ENCODE measurements at regions not wholly inside any gene's neighbourhood (a gene's known extent, or its start where the extent isn't known, plus 50 kb on each side); places are given as distances from the start of the nearest gene placed in this dataset.

DNA sequence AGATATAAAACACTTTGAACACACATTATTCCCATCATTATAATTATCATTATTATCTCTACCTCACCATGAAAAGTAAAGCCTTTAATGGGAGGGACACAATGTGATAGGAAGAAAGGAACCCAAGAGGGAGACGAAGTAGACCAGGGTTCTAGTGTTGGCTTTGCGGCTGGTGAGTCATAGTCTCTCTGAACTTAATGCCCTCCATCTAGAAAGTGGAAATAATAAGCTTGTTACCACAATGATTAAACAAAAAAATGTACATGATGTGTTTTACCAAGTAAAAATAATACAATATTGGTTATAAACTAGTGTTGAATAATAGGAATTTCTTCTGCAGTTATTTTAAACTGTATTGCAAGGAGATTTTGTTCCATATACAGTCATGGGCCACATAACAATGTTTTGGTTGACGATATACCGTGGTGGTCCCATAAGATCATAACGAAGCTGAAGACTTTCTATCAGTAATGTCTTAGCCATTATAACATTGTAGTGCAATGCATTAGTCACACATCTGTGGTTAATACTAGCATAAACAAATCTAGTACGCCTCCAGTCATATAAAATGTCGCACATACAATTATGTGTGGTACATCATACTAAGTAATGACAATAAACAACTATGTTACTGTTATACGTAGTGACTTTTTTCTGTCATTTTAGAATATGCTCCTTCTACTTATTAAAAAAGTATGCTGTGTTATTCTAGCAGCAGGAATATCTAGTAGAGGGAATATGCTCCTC is 450.6 kb upstream of the SORCS1 start:
- TF ChIP-seq, protein P1, sequence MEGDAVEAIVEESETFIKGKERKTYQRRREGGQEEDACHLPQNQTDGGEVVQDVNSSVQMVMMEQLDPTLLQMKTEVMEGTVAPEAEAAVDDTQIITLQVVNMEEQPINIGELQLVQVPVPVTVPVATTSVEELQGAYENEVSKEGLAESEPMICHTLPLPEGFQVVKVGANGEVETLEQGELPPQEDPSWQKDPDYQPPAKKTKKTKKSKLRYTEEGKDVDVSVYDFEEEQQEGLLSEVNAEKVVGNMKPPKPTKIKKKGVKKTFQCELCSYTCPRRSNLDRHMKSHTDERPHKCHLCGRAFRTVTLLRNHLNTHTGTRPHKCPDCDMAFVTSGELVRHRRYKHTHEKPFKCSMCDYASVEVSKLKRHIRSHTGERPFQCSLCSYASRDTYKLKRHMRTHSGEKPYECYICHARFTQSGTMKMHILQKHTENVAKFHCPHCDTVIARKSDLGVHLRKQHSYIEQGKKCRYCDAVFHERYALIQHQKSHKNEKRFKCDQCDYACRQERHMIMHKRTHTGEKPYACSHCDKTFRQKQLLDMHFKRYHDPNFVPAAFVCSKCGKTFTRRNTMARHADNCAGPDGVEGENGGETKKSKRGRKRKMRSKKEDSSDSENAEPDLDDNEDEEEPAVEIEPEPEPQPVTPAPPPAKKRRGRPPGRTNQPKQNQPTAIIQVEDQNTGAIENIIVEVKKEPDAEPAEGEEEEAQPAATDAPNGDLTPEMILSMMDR (IDR thresholded peaks at IDR 0.05) = no peak
- no peaks in the 10 kb centered on the region for H3K4me1 ChIP-seq (ENCODE audit: control insufficient read depth in 1 of 2, low read depth in 2 of 2)
- ATAC-seq (ENCODE audit: insufficient number of reproducible peaks, low FRiP score, low read depth) (no peak), DNase-seq (ENCODE audit: low spot score) (no peak)
- no peak overlapping the region for H3K27ac ChIP-seq
- H3K4me3 ChIP-seq = no peak overlapping the region
- H3K9me3 ChIP-seq = no peaks in the 10 kb centered on the region
- no peaks in the 10 kb centered on the region for H3K27me3 ChIP-seq (replicated peaks; ENCODE audit: insufficient read depth)
- no peaks in the 10 kb centered on the region for H3K36me3 ChIP-seq

- Histone ChIP-seq H3K4me1 (ENCODE audit: control insufficient read depth in 1 of 2, low read depth in 2 of 2) (no peaks in the 10 kb centered on the region), H3K9me3 (no peaks in the 10 kb centered on the region), H3K36me3 (no peaks in the 10 kb centered on the region), H3K27ac (no peak overlapping the region), H3K27me3 (replicated peaks; ENCODE audit: insufficient read depth) (no peaks in the 10 kb centered on the region), H3K4me3 (no peak overlapping the region)
- TF ChIP-seq, protein P1 (IDR thresholded peaks at IDR 0.05) = no peak
- ATAC-seq (ENCODE audit: insufficient number of reproducible peaks, low FRiP score, low read depth) (no peak), DNase-seq (ENCODE audit: low spot score) (no peak)
These were observed 446.6 kb upstream of the SORCS1 start for GRCh38 chr10:107611115-107611514.

DNA sequence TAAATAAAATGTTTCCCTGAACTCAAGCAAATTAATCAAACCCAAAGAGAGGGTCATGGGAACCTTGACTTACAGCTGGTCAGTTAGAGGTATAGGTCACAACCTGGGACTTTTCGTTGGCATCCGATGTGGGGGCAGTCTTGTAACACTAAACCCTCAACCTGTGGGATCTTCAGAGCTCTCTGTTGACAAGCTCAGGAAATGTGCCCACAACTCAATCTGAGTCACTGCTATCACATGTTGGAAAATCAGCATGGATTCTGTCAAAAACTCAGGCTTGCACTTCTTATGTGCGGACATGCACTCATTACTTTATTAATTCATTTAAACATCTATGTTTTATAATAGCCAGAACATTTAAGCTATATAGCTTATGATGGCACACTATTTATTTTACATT is 424.6 kb upstream of the SORCS1 start:
- Histone ChIP-seq H3K4me1 (ENCODE audit: control insufficient read depth in 1 of 2, low read depth in 2 of 2) (no peaks in the 10 kb centered on the region), H3K27me3 (replicated peaks; ENCODE audit: insufficient read depth) (no peaks in the 10 kb centered on the region), H3K27ac (no peak overlapping the region), H3K4me3 (no peak overlapping the region), H3K36me3 (no peaks in the 10 kb centered on the region), H3K9me3 (peaks cover 3% of the 10 kb centered on the region)
- DNase-seq (ENCODE audit: low spot score) (no peak), ATAC-seq (ENCODE audit: insufficient number of reproducible peaks, low FRiP score, low read depth) (no peak)
- TF ChIP-seq, protein P1 (IDR thresholded peaks at IDR 0.05) = no peak

DNA sequence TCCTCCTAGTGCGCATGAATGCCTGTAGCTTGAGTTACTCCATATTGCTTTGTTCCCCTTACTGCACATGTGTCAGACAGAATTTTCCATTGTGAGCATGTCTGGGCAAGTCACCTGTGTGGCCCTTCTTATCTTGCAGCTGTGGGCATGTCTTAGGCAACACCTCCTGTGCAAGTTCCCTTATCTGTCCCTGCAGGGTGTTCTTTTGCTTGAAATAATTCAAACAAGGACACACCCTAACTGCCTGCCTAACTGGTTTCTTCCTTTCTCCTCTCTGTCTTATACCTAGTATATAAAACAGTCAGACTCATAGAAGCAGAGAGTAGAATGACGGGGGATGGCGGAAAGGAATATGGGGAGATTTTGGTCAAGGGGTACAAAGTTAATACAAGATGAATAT is 421.1 kb upstream of the SORCS1 start:
- Histone ChIP-seq H3K4me3 (no peak overlapping the region), H3K27me3 (replicated peaks; ENCODE audit: insufficient read depth) (no peaks in the 10 kb centered on the region), H3K4me1 (ENCODE audit: control insufficient read depth in 1 of 2, low read depth in 2 of 2) (no peaks in the 10 kb centered on the region), H3K36me3 (no peaks in the 10 kb centered on the region), H3K9me3 (peaks cover 3% of the 10 kb centered on the region), H3K27ac (no peak overlapping the region)
- TF ChIP-seq, protein P1 (IDR thresholded peaks at IDR 0.05) = no peak
- ATAC-seq (ENCODE audit: insufficient number of reproducible peaks, low FRiP score, low read depth) (no peak), DNase-seq (ENCODE audit: low spot score) (no peak)

- H3K4me1 ChIP-seq (ENCODE audit: control insufficient read depth in 1 of 2, low read depth in 2 of 2) = no peaks in the 10 kb centered on the region
- ATAC-seq (ENCODE audit: insufficient number of reproducible peaks, low FRiP score, low read depth) (no peak), DNase-seq (ENCODE audit: low spot score) (no peak)
- H3K4me3 ChIP-seq = no peak overlapping the region
- no peak overlapping the region for H3K27ac ChIP-seq
- H3K27me3 ChIP-seq (replicated peaks; ENCODE audit: insufficient read depth) = no peaks in the 10 kb centered on the region
- H3K36me3 ChIP-seq = no peaks in the 10 kb centered on the region
- H3K9me3 ChIP-seq = peaks cover 3% of the 10 kb centered on the region
- TF ChIP-seq, protein P1 (IDR thresholded peaks at IDR 0.05) = no peak
These were observed 419.5 kb upstream of the SORCS1 start for GRCh38 chr10:107583974-107584373.
